KOPT-K1 (cell line): ENCODE measurements at regions not wholly inside any gene's neighbourhood (a gene's known extent, or its start where the extent isn't known, plus 50 kb on each side); places are given as distances from the start of the nearest gene placed in this dataset.

Experiments used
- H3K27ac ChIP-seq: fragments of 200-600 bp; sonication (generic); 2 replicates; pipeline ENCODE4 v1.5.1; 2016; ENCODE audit warnings: antibody characterized with exemption, mild to moderate bottlenecking, low read depth, low read length; ENCODE audit not compliant: poor library complexity, severe bottlenecking
- H3K36me3 ChIP-seq: fragments of 200-600 bp; sonication (generic); 2 replicates; pipeline ENCODE4 v1.5.1; 2017; ENCODE audit warnings: antibody characterized with exemption, mild to moderate bottlenecking, low read length, moderate library complexity; ENCODE audit not compliant: insufficient read depth
- H3K9me3 ChIP-seq: fragments of 200-600 bp; sonication (generic); 2 replicates; pipeline ENCODE4 v1.5.1; 2017; ENCODE audit warnings: antibody characterized with exemption, low read length, mild to moderate bottlenecking; ENCODE audit not compliant: insufficient read depth, poor library complexity, severe bottlenecking

- no peaks in the 10 kb centered on the region for H3K36me3 ChIP-seq
- no peak overlapping the region for H3K27ac ChIP-seq
- H3K9me3 ChIP-seq = no peaks in the 10 kb centered on the region
Observed at GRCh38 chr14:51307551-51307950, 67.5 kb downstream of the TMX1 start.

DNA sequence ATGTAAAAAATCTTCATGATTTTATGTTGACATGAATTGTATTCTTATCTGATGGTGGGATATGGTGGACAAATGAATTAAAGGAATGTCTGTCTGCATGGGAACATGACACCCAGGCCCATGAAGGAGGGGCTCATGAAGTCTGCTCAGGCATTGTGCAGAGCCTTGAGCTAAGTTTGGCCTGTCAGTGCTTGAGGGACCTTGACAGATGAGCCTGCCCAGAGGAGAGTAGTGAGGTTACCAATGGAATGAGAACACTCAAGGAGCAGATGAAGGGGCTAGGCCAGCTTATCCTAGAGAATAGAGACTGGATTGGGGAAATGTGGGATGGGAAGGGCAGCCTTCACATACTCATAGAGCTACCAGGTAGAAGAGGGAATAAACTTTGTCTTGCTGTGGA lies 68.8 kb downstream of the TMX1 start:
- Histone ChIP-seq H3K27ac (no peak overlapping the region), H3K36me3 (no peaks in the 10 kb centered on the region), H3K9me3 (no peaks in the 10 kb centered on the region)

DNA sequence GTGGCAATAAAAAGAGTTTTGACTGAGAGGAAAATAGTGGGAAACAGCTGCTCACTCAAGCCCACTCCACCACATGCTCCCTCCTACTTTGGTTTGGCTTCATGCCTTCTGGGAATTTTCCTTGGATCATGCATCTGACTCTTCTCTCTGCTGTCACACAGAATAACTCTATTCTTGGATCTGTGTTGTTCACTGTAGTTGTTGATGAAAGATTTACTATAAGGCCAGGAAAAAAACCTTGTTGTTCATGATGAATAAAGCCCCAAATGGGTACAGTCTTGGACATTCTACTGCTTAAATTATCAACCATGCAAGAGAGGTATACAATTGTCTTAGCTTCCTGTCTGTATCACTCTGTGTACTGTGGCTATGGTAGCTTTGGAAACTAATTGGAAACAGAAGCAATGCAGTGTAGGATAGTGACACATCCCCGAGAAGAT lies 70.5 kb downstream of the TMX1 start:
- Histone ChIP-seq H3K36me3 (no peaks in the 10 kb centered on the region), H3K9me3 (no peaks in the 10 kb centered on the region), H3K27ac (no peak overlapping the region)

DNA sequence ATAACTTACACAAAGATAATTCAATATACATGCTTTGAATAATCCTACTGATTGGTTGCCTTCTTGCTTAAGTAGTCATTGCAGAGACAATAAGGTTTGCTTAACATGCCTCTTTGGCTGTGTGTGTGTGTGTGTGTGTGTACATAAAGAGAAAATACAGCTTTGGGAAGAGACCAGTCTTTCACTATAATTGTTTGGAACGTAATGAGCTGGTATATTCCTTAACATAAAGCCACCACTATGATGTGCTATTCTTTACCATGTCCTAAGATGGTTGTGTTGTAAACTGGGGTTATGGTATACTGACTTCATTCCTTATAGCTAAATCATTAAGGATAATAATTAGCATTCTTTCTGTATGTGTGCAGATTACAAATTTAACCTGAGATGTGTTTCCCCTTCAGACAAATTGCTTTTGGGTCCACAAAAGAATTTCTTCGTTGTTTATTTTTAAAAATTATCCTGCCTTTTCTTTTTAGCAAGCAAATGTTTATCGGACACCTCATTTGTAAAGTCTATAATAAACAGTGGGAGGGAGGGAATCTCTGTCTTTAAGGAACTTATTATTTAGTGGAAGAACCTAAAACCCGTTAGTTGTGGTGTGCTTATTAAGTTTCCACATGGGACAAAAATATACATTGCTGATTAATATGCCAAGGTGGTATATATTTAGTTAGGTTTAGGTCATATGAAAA lies 74.4 kb downstream of the TMX1 start:
- H3K9me3 ChIP-seq = no peaks in the 10 kb centered on the region

GRCh38 chr14:51317373-51317772 lies 77.3 kb downstream of the TMX1 start:
- Histone ChIP-seq H3K27ac (no peak overlapping the region), H3K9me3 (no peaks in the 10 kb centered on the region), H3K36me3 (no peaks in the 10 kb centered on the region)

More for the DNA sequence above, 74.4 kb downstream of the TMX1 start:
- Histone ChIP-seq H3K27ac (no peak overlapping the region), H3K36me3 (no peaks in the 10 kb centered on the region)

DNA sequence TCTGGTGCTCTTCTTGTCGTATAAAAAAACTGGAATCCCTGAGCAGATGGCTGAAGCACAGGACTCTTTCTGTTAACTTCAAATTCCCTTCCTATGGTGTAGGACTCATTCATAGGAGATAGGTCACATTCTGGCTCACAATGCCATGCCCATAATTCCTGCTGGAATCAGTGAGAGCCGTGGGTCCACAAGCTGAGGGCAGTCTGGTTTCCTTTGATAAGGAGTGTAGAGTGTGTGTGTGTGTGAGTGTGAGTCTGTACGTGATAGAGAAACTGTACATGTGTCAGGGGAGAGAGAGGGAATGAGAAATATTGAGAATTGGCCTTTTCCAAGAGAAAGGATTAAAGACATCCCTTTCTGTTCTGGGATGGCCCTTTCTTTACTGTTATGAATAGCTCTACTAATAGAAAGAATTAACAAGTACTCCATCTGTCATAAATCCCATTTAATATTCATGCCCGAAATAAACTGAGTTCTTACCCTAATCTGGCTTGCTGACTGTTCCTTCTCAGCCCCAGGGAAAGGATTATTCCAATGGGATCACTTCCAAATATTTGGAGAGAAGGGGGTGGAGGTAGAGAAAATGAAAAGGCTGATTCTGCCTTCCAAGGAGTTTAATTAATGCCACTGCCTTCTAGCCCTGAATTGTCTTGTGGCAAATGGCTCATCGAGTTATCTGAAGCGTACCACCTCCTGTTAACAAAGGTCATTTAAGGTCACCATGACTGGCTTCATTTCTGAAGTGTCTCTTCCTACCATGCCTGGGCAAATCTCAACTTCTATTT lies 79.0 kb downstream of the TMX1 start:
- no peaks in the 10 kb centered on the region for H3K36me3 ChIP-seq
- H3K27ac ChIP-seq = no peak overlapping the region
- no peaks in the 10 kb centered on the region for H3K9me3 ChIP-seq

- Histone ChIP-seq H3K9me3 (no peaks in the 10 kb centered on the region), H3K36me3 (no peaks in the 10 kb centered on the region), H3K27ac (no peak overlapping the region)
Observed at GRCh38 chr14:51321036-51321435, 81.0 kb downstream of the TMX1 start.

GRCh38 chr14:51323492-51323891 lies 83.4 kb downstream of the TMX1 start:
- no peak overlapping the region for H3K27ac ChIP-seq
- no peaks in the 10 kb centered on the region for H3K36me3 ChIP-seq
- H3K9me3 ChIP-seq = no peaks in the 10 kb centered on the region

GRCh38 chr14:51327376-51327775 lies 87.3 kb downstream of the TMX1 start:
- H3K9me3 ChIP-seq = no peaks in the 10 kb centered on the region
- H3K27ac ChIP-seq = no peak overlapping the region
- H3K36me3 ChIP-seq = no peaks in the 10 kb centered on the region

- H3K27ac ChIP-seq = no peak overlapping the region
Observed at GRCh38 chr14:51328064-51328771, 88.2 kb downstream of the TMX1 start.

GRCh38 chr14:51328772-51329353 lies 88.8 kb downstream of the TMX1 start:
- H3K27ac ChIP-seq = no peak overlapping the region
- H3K9me3 ChIP-seq = no peaks in the 10 kb centered on the region
- no peaks in the 10 kb centered on the region for H3K36me3 ChIP-seq

More at GRCh38 chr14:51328064-51328771, 88.2 kb downstream of the TMX1 start:
- Histone ChIP-seq H3K9me3 (no peaks in the 10 kb centered on the region), H3K36me3 (no peaks in the 10 kb centered on the region)

DNA sequence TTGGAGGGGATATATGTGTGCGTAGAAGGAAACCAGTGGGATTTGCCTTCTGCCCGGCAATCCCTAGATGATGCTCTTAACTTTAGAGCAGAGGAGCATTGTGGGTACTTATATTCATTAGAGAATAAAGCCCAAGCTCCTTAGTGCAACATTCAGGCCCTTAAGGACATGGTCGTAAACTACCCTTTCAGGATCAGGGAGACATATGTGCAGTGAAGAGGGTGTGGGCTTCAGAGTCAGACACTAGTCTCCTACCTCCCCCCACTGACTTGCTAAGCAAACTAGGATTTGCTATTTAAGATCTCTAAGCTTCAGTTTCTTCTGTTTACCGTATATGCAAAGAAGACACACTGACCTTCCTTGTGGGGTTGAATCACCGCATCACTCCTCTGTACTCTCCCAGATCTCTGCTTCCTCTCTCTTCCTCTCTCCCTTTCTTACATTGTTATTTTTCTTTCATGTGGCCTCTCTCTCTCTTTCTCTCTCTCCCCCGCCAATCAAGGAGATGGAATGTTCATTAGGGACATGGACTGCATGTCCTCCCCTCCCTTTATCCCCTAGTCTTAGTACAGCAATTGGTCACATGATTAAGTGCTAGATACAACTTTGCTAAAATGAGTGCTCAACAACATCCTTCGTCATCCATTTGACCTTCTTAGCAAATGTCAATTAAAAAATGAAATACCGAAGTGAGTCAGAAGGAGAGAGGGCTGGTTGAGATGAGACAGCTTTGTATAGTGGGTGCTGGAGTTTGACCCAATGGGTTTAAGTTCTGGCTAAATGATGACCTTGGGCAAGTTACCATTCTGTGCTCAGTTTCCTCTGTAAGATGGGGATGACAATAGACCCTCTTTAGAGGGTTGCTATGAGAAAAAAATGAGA lies 91.7 kb downstream of the TMX1 start:
- Histone ChIP-seq H3K9me3 (no peaks in the 10 kb centered on the region), H3K27ac (no peak overlapping the region), H3K36me3 (no peaks in the 10 kb centered on the region)

GRCh38 chr14:51333299-51333698 lies 93.3 kb downstream of the TMX1 start:
- Histone ChIP-seq H3K9me3 (no peaks in the 10 kb centered on the region), H3K36me3 (no peaks in the 10 kb centered on the region), H3K27ac (no peak overlapping the region)

- no peaks in the 10 kb centered on the region for H3K36me3 ChIP-seq
- no peak overlapping the region for H3K27ac ChIP-seq
- no peaks in the 10 kb centered on the region for H3K9me3 ChIP-seq
Observed at GRCh38 chr14:51333901-51334521, 94.0 kb downstream of the TMX1 start.
